SH-SY5Y (cell line): ENCODE measurements at regions not wholly inside any gene's neighbourhood (a gene's known extent, or its start where the extent isn't known, plus 50 kb on each side); places are given as distances from the start of the nearest gene placed in this dataset.
A peak's percentile ranks its signal among the peaks of the same experiment; 100 is the strongest.

Experiments used
- GATA2 ChIP-seq: IDR thresholded peaks from 2 replicates; pipeline ENCODE4 v1.6.1; 2011; ENCODE audit warnings: mild to moderate bottlenecking, low read depth, low read length
- GATA3 ChIP-seq: IDR thresholded peaks from 2 replicates; pipeline ENCODE4 v1.6.1; 2011; ENCODE audit warnings: low read depth, mild to moderate bottlenecking, low read length, moderate library complexity

- TF ChIP-seq GATA3, result no peak
- TF ChIP-seq GATA2, result 0 out of 2 replicates have a peak, but pooled peaks have one; percentile 30
Observed at GRCh38 chr10:56095506-56096225, 265.4 kb downstream of the ZWINT start.
